AG10803 (cell line): ENCODE measurements at regions not wholly inside any gene's neighbourhood (a gene's known extent, or its start where the extent isn't known, plus 50 kb on each side); places are given as distances from the start of the nearest gene placed in this dataset.

Experiments used
- DNase-seq: peaks from one replicate; pipeline ENCODE4 v3.0.0; 2010; ENCODE audit warnings: low read depth
- H3K4me3 ChIP-seq: 2 replicates; pipeline ENCODE4 v1.5.1; 2011; ENCODE audit warnings: mild to moderate bottlenecking, low read length, control low read depth
- CTCF ChIP-seq: conservative IDR thresholded peaks from 2 replicates; pipeline ENCODE4 v1.5.1; 2011; ENCODE audit warnings: mild to moderate bottlenecking, low read length, control low read depth, inconsistent platforms

DNA sequence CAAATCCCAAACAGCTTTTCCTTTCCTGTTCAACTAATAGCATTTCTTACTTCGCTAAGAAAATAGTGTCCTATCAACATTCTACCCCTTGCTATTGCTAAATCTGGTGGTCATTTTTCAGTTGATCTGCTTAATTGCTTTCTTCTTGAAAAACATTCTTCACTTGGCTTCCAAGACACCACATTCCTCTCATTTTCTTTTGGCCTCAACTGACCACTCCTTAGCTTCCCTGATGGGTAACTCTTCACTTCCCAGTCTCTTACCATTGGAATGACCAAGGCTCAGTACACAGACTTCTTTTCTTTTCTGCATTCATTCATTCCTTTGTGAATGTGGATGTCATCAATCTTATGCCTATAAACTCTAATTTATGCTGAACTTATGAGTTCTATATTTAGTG is 230.8 kb upstream of the CDH2 start:
- DNase-seq, result peak; percentile 69
- TF ChIP-seq CTCF, result no peak
- no peak overlapping the region for H3K4me3 ChIP-seq

DNA sequence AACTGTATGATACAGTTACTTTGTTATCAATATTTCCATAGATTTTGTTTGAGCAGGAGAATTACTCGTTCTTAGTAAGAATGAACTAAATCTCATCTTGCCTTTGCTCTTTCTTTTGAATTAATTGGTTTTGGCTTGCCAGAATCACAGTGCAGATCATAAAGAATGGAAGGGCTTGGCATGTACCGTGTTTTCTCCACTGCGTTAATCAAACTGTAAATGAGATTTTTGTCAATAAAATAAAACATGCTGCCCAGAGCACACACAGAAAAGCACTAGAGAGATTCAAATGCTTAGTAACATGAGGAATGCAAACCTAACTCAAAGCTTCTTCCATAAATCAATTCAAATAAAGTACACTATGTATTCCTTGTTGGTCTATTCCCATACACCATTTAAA is 229.6 kb upstream of the CDH2 start:
- DNase-seq, result no peak
- H3K4me3 ChIP-seq, result no peak overlapping the region
- no peak for TF ChIP-seq CTCF

DNA sequence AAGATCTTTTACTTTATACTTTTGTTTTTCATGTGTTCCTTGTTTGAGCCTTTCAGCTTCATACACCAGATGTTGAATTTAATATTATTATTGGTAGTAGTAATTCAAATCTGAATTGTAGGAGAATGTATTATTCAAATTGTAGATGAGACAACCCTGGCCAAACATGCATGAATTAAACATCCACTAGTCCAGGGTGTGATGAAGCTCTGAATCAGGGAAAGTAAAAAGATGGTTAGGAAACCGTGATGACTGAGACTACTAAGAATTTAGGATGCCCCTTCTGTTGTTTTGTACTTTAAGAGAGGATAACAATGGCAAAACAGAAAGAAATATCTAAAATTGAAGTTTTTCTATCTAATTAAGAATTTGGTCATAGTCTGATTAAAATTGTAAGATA is 227.8 kb upstream of the CDH2 start:
- no peak for TF ChIP-seq CTCF
- no peak overlapping the region for H3K4me3 ChIP-seq
- no peak for DNase-seq

DNA sequence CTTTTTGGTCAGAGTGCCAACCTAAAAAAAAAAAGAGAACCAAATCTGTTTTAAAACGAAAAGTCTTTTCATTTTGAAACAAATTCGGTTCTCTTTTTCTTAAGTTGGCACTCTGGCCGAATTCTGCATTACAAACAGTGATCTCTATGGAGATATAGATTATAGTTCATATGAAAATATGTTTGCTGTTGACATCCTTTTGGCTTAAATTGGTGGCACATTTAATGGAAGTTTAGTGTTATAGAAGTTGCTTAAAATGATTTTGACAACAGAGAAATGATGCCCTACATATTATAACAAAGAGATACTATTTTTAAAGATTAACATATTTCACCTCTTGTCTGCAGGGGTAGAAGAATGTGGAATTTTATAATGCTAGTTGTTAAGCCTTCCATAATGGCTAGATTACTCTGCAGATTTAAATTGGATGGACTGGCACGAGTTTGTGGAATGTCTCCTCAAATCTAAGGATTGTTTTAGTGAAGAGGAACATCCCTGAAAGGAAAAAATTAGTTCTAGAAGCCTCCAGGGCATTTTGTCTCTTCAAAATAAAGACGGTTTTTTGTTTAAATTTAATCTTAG is 222.9 kb upstream of the CDH2 start:
- no peak for TF ChIP-seq CTCF
- no peak overlapping the region for H3K4me3 ChIP-seq
- DNase-seq, result no peak

DNA sequence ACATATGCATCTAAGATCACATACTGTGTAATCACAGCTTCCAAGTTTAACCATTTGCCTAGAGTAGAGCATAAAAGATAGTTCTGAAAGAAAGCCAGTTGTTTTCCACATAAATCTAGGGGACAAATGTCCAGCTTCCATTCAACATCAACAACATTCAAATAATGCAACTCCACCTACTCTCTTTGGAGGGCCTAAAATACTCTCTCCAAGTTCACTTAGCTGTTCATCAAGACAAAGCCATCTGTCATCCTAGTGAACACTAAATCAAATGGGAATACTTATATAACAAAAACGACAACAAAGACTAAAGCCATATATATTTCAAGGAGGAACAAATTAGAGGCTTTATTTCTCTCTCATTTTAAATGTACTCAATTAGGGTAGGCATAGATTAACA is 221.5 kb upstream of the CDH2 start:
- no peak overlapping the region for H3K4me3 ChIP-seq
- no peak for TF ChIP-seq CTCF
- no peak for DNase-seq

DNA sequence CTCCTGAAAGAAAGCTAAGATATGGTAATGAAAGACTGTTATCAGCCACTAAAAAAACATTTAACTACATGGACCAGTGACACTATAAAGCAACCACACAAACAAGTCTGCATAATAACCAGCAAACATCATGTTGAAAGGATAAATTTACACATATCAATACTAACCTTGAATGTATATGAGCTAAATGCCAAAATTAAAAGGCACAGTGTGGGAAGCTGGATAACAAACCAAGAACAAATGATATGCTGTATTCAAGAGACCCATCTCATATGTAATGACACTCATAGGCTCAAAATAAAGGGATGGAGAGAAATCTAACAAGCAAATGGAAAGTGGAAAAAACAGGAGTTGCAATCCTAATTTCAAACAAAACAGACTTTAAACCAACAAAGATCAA is 213.1 kb upstream of the CDH2 start:
- H3K4me3 ChIP-seq, result no peak overlapping the region
- no peak for TF ChIP-seq CTCF
- DNase-seq, result no peak

DNA sequence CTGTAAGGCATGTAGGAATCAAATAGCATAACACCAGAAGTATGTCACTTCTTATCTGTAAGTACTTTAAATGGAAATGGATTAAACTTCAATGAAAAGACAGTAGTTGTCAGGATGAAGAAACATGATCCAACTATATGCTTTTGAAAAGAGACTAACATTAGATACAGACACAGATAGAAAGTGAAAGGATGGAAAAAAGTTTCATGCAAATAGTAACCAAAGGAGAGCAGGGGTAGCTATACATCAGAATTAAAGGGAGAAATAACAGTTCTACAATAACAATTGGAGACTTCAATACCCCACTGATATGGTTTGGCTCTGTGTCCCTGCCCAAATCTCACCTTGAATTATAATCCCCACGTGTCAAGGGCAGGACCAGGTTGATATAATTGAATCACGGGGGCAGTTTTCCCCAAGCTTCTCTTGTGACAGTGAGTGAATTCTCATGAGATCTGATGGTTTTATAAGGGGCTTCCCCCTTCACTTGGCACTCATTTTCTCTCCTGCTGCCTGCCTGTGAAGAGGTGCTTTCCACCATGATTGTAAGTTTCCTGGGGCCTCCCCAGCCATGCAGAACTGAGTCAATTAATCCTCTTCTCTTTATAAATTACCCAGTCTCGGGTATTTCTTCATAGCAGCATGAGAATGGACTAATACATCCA is 205.4 kb upstream of the CDH2 start:
- TF ChIP-seq CTCF, result no peak
- no peak for DNase-seq
- H3K4me3 ChIP-seq, result no peak overlapping the region
